GM18499 (cell line): ENCODE measurements at regions not wholly inside any gene's neighbourhood (a gene's known extent, or its start where the extent isn't known, plus 50 kb on each side); places are given as distances from the start of the nearest gene placed in this dataset.
"Not testable (repeated sequence)": the region's sequence is repeated elsewhere in the genome, so short reads cannot be mapped to it uniquely, and the experiment has no call there.

Source experiments
- ATAC-seq: cut with Tn5 transposase; IDR thresholded peaks from one replicate; pipeline ENCODE4 v1.9.1; 2021; ENCODE audit warnings: moderate number of reproducible peaks; ENCODE audit not compliant: insufficient read depth, unreplicated experiment

DNA sequence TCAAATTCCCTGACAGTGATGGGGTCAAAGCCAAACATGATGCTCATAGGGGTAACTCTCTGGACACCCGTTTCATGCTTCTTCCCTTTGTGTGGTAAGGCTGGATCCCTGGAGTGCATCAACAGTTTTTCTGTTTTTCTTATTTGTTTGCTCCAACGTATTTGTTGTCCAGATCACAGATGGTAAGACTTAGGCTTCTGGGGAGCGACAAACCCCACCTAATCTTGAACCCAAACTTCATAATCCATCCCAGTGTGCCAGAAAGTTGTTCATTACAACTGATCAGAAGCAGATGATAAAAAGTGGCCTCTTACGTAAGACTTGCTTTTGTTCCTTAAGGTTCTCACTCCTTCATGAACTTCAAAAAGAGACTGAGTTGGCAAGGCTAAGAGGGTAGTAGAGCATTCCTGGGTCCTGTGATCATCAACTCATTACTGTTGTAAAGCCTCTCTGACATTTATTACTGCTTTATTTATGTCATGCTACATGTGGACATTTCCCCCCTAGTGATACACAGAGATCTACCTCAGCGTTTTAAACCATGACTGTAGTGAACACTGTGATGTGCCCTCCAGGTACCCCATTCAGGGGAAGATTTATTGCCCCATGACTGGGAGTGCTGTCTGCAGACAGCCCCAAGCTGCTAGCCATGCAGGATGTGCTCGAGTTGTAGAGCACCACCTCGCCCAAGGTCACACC, 125.6 kb downstream of the CCDC71L start:
- ATAC-seq = no peak

DNA sequence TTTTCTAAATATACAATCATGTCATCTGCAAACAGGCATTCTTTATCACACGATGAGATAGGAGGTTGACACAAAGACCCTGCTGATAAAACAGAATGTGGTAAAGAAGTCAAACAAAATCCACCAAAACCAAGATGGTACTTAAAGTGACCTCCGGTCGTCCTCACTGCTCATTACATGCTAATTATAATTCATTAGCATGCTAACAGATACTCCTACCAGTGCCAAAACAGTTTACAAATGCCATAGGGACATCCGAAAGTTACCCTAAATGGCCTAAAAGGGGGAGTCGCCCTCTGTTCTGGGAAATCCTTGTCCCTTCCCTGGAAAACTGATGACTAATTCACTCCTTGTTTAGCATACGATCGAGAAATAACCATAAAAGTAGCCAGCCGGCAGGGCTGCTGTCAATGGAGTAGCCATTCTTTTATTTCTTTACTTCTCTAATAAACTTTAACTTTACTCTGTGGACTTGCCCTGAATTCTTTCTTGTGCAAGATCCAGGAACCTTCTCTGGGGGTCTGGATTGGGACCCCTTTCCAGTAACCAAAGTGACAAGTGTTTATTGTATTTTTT, 126.6 kb downstream of the CCDC71L start:
- ATAC-seq = no peak

DNA sequence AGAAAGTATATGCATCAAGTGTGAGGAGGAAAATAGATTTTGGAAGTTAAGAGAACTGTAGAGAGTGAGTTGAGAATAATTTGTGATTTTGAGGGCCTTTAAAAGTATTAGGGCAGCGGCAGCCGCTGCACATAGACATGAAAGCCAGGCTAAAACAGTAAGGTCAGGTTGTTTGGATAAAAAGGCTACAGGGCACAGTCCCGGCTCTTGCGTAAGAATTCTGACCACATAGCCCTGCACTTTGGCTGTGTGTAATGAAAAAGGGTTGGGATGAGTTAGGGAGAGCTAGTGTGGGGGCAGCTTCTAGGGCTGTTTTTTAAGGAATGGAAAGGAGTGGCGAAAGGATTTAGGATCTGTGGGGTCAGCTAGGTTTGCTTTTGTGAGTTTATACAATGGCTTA, 130.8 kb downstream of the CCDC71L start:
- not testable (repeated sequence) for ATAC-seq

DNA sequence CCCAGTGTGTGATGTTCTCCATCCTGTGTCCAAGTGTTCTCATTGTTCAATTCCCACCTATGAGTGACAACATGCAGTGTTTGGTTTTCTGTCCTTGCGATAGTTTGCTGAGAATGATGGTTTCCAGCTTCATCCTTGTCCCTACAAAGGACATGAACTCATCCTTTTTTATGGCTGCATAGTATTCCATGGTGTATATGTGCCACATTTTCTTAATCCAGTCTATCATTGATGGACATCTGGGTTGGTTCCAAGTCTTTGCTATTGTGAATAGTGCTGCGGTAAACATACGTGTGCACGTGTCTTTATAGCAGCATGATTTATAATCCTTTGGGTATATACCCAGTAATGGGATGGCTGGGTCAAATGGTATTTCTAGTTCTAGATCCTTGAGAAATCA, 134.3 kb downstream of the CCDC71L start:
- not testable (repeated sequence) for ATAC-seq

DNA sequence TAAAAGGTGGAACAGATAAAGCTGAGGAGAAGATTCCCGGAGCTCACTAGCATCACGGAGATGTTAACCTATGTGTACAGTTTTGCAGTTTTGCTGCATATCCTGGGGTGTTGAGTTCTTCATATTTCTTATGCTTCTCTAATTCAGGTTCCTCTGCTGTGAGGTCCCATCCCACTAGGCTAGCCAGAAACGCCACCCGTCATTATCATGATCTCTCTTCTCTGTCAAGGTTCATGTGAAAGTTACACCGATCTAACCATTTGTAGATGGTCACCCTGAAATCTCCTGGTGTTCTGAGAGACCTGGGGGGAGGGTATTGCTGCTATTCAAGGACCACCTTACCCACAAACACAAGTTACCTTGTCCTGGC, 136.3 kb downstream of the CCDC71L start:
- no peak for ATAC-seq

DNA sequence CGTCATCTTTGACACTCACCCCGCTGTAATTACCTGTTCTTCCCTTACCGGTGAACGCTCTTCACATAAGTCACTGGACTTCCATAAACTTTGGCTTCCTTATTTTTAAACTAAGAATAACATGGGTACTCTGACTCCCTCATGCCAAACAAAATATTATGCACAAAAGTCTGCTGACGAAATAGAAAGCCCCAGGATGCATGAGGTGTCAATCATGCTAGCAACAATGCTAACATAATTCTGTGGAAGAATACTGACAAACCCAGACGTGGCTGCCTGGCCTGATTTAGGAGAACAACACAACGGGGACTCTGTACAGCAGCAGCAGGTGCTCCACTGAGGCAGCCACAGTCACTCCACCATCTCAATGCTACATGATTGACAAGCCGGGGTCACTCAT, 137.5 kb downstream of the CCDC71L start:
- no peak for ATAC-seq

DNA sequence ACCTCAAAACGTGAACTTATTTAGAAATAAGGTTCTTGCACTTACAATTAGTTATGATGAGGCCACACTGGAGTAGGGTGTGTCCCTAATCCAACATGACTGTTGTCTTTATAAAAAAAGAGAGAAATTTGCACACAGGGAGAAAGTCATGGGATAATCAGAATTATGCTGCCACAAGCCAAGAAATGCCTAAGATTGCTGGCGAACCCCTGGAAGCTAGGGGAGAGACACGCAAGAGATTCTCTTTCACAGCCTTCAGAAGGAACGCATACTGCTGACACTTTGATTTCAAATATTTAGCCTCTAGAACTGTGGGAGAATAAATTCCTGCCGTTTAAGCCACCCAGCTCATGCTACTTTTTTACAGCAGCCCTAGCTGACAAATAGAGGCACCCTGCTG, 138.3 kb downstream of the CCDC71L start:
- ATAC-seq = no peak

DNA sequence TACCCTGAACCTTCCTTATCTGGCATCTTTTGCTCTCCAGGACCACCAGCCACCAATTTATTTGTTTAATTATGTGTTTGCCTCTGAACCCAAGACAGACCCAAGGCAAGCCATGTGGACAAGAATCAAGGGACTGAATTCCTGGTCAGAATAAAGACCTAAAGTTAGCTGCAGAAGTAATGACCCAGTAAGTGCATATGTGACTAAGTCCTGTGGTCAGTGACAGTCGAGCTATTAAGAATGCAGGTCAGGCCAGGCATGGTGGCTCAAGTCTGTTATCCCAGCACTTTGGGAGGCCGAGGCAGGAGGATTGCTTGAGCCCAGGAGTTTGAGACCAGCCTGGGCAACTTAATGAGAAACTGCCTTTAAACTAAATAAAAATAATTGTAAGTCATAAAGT, 139.4 kb downstream of the CCDC71L start:
- ATAC-seq = no peak

DNA sequence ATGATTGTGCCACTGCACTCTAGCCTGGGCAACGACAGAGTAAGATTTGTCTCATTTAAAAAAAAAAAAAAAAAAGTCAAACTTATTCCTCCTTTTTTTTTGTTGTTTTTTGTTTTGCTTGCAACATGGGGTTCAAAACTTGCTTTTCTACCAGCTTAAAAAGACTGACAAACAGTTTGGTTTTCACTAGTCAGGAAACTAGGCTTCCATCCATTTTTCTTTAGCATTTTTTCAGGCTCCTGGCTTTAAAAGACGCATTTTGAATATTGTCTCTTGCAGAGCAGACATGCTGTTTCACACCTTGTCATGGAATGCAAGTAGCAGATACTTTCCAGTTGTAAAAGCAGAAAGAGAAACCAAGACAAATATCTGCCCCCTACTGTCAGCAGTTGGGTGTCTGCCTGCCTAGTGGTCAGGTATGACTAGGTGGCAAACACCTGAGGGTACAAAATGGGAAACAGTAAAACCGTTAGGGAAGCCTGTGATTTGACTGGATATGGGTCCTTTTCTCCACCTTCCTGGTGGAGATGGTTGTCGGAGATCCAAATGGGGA, 139.9 kb downstream of the CCDC71L start:
- ATAC-seq = no peak

DNA sequence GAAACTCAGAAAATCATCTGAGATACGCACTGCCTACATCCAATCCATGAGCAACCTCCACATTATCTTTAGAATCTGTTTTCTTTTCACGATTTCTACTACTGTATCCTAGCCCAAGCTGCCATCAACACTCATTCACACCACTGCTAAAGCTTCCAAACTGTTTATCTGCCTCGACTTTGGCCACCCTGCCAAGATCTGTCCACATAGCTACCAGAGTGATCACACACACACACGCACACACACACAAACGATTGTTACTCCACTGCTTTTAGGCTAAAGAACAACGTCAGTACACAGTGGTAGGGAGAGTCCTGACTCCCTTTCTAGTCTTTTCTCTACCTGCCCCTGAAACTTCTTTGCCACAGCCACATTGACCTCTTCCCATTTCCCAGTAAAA, 142.0 kb downstream of the CCDC71L start:
- ATAC-seq = no peak

DNA sequence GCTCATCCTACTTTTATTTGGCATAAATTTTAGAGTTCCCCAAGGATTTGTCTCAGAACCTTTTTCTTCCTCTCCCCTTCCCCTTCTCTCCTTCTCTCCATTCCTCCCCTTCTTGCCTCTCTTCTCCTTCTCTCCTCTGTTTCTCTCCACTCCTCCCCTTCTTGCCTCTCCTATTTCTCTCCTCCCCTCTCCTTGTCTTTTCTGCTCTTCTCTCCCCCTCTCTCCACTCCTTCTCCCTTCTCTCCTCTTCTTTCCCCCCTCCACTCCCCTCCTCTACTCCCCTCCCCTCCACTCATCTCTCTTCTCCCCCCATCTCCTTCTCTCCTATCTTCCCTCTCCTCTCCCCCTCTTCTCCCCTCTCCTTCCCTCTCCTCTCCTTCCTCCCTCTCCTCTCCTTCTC, 142.7 kb downstream of the CCDC71L start:
- no peak for ATAC-seq

DNA sequence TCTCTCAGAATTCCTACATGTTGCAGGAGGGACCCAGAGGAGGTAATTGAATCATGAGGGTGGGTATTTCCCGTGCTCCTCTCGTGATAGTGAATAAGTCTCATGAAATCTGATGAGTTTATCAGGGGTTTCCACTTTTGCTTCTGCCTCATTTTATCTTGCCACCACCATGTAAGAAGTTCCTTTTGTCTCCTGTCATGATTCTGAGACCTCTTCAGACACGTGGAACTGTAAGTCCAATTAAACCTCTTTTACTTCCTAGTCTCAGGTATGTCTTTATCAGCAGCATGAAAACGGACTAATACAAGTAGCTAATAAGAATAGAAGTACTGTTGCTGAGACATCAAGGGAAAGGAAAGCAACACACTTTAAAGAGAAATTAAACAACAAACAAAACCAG, 143.4 kb downstream of the CCDC71L start:
- no peak for ATAC-seq

DNA sequence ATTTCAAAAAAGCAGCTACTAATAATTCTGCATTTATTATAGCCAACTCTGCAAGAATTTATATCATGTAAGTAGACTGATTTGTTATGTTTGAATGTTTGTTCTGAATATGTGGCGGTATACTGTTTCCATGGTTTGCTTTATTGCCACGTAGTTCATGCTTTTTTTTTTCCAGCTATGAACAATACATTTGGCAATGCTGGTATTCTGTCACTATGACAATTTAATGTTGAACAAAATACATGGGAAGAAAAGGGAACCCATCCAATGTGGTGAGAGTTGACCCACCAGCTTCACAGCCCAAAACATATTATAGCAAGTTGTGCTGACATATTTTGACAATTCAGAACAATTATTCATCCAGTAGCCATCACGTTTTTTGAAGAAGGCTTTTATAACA, 145.6 kb downstream of the CCDC71L start:
- ATAC-seq = no peak

DNA sequence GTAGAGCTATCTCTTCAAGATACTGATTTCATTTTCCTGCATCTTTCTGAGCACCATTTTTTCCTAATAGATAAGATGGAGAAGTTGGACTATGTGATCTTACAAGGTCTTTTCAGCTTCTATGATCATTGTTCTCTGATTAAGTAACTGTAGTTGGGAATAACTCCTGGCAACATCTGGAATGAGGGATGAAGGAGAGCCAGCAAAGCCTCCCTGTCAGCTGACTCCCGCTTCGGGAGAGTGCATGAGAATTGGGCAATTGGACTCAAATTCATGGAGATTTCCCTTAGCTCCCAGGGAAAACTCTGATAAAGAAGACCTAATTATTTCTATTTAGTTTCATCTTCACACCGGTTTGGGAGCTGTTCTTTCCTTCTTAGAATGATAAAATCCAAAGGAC, 146.1 kb downstream of the CCDC71L start:
- no peak for ATAC-seq

DNA sequence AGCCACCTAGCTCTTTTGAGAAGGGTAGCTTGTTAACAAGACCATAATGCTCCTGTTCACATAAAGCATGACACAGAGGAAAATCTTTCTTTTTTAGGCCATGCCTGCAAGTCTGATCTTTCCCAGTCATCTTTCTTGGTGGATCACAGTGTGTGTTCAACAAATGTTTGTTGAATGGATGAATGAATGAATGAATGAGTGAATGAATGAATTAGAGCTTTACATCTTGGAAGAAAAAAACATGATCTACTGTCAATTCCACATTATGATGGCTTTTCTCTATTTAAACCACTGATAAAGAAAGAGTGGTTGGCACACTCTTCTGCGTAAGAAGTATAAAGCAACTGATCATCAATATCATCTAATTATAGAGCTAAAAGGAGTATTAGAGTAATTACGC, 148.7 kb downstream of the CCDC71L start:
- ATAC-seq = no peak

DNA sequence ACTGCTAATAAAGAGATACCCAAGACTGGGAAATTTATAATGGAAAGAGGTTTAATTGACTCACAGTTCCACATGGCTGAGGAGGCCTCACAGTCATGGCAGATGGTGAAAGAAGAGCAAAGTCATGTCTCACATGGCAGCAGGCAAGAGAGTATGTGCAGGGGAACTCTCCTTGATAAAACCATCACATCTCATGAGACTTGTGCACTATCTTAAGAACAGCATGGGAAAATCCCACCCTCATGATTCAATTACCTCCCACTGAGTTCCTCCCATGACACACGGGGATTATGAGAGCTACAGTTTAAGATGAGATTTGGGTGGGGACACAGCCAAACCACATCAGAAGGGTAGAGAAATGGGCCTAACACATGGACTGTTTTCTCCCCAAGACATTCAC, 156.3 kb downstream of the CCDC71L start:
- no peak for ATAC-seq

DNA sequence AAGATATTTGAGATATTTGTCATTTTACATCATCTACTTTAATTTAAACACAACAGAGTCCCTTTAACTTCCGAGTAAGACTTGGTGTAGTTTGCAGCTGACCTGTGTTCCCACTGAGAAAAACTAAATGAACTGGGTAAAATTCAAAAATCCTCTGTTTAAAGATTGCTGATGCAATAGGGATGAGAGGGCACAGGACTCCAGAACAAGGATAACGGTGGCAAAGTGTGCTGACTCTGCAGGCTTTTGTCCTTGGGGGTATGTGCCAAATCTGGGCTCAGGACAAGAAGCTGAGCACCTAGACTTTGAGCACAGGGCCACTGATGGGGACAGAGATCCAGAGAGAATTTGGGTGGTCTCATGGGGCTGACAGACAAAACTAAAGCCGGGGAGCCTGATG, 156.8 kb downstream of the CCDC71L start:
- no peak for ATAC-seq

DNA sequence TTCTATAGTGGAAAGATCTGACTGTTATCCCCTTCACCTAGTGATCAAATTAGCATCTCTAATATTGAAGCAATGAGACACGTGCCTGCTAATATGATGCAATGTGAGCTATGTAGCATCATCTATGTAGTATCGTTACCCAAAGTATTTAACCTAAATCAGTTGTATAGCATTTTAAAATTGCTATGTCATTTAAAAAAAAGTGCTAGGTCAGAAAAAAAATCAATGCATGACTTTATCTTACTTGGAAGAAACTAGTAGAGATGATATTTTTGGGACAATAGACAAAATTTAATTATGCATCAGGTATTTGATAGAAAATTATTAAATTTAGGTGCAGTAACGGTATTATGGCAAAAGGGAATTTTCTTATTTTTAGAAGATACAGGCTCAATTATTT, 157.3 kb downstream of the CCDC71L start:
- ATAC-seq = no peak

DNA sequence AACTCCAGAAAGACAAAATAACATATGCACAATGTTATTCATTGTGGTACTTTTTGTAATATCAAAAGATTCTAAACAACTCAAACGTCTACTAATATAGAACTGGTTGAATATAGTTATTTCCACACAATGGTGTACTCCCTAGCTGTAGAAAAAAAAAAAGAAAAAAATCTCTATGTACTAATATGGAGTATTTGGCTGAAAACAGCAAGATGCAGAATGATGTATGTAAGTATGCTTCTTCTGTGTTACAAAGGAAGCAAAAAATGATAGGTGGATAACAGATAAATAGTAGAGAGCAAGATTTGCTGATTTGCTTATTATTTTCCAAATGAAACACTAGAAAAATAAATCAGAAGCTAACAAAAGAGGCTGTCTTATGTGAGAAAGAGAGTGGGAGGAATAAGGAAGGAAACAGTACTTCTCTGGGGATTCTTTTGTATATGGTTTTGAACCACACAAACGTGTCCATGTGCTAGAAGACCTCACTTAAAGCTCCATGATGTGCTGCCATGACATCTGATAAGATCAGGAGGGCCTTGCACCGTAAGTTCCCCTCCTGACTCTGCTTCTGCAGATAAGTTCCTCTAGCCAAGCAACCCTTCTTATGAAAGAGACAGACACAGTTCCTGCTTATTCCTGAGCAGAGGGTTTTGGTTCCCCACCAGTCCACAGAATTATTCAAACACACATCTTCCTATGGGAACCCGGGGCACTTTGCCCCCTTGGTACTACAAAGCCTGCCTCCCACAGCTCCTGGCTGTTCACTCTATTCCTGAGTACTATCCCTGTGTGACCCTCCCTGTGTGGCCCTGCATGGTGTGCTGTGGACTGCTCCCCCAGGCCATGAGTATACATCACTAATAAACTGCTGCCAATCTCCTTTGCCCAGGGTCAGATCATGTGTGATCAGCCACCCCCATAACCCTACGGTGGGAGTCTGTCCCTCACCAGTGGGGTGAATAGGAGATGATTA, 159.1 kb downstream of the CCDC71L start:
- ATAC-seq = no peak

DNA sequence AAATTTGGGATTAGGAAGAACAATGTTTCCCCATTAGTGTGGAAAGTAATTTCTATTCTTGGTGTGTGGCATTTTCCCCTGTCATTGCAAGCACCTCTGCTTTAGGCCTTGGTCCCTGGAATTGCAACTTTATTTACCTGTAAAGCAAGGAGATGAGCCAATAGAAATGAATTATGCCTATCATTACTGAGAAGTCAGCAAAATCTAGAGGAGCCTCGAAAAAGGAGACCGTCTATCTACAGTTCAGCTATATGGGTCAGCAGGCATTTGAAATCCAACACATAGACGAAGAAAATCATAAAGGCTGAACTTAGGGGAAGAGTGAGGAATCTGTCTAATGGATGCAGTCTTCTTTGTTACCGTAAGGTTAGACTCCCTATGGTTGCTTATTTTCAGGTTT, 161.1 kb downstream of the CCDC71L start:
- no peak for ATAC-seq

DNA sequence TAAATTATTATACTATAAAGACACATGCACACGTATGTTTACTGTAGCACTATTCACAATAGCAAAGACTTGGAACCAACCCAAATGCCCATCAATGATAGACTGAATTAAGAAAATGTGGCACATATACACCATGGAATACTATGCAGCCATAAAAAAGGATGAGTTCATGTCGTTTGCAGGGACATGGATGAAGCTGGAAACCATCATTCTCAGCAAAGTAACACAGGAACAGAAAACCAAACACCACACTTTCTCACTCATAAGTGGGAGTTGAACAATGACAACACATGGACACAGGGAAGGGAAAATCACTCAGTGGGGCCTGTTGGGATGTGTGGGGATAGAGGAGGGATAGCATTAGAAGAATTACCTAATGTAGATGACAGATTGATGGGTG, 163.0 kb downstream of the CCDC71L start:
- ATAC-seq = not testable (repeated sequence)
